ENCODE measurements at regions not wholly inside any gene's neighbourhood (a gene's known extent, or its start where the extent isn't known, plus 50 kb on each side); places are given as distances from the start of the nearest gene placed in this dataset.

DNA sequence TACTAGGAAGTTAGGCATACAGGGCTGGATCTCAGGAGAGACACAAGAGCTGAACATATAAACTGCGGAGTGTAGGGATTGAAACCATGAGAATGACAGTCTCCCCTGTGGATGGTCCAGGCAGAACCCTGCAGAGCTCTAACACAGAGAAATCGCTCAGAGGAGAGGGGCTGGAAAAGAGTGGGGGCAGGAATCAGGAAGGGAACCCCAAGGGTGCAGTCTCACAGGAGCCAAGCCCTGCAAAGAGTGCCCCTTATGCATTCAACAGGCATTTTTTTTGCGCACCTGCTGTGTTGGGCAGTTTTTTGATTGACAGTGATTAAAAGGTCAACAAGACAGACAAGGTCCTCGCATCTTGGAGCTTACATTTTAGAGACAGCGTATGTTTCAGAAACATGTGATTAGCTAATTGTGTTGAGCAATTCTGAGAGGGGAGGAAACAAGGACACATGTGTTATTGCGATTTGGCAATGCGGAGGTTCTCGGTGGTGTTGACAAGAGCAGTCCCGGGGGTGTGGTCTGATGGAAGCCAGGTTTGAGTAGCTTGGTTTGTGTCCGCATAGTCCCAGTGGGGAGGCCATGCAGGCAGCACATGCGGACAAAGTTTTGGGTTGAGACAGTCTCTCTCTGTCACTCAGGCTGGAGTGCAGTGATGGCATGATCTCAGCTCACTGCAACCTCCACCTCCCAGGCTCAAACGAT lies 182.6 kb upstream of the IRS2 start:
- Histone ChIP-seq H3K4me1 (no peaks in the 10 kb centered on the region), H3K36me3 (no peaks in the 10 kb centered on the region), H3K27ac (no peak overlapping the region), H3K9me3 (no peaks in the 10 kb centered on the region), H3K27me3 (no peaks in the 10 kb centered on the region), H3K4me3 (no peak overlapping the region)
- TF ChIP-seq, protein P1, sequence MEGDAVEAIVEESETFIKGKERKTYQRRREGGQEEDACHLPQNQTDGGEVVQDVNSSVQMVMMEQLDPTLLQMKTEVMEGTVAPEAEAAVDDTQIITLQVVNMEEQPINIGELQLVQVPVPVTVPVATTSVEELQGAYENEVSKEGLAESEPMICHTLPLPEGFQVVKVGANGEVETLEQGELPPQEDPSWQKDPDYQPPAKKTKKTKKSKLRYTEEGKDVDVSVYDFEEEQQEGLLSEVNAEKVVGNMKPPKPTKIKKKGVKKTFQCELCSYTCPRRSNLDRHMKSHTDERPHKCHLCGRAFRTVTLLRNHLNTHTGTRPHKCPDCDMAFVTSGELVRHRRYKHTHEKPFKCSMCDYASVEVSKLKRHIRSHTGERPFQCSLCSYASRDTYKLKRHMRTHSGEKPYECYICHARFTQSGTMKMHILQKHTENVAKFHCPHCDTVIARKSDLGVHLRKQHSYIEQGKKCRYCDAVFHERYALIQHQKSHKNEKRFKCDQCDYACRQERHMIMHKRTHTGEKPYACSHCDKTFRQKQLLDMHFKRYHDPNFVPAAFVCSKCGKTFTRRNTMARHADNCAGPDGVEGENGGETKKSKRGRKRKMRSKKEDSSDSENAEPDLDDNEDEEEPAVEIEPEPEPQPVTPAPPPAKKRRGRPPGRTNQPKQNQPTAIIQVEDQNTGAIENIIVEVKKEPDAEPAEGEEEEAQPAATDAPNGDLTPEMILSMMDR (IDR thresholded peaks at IDR 0.05): no peak
- no peak for TF ChIP-seq POLR2A (IDR thresholded peaks at IDR 0.05)
- intact Hi-C loops (cut with DNase I; ENCODE audit: low total_unique reads): no loop called here
- no peak for DNase-seq

DNA sequence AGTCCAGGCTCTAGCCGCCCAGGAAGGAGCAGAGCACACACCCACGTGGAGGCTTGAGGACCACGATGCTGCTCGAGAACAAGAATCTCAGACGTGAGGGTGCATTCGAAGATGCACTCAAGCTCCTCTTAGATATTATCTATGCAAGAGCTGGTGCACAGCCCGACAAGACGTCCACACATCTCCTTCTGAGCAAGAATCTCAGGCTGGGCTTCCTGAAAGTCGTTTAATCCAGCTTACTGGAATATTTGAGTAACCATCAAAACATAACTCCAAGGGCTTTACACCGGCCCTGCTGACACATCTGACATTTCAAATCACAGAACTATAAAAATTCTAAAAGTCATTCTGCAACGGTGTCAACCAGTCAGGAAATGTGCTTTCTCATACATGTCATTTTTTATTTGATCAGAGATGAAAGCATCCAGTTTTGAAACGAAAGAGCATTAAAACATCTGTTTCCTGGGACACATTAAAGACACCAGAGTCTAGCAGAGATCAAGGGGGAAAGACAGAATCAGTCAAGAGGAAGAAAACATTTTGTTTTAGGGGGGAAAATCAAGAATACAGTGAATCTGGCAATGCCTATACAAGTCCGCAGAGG lies 177.7 kb upstream of the IRS2 start:
- Histone ChIP-seq H3K27ac (no peak overlapping the region), H3K27me3 (no peaks in the 10 kb centered on the region), H3K9me3 (no peaks in the 10 kb centered on the region), H3K4me1 (no peaks in the 10 kb centered on the region), H3K36me3 (no peaks in the 10 kb centered on the region), H3K4me3 (no peak overlapping the region)
- intact Hi-C loops (cut with DNase I; ENCODE audit: low total_unique reads): no loop called here
- TF ChIP-seq, protein P1 (IDR thresholded peaks at IDR 0.05): no peak
- TF ChIP-seq POLR2A (IDR thresholded peaks at IDR 0.05): no peak
- DNase-seq: no peak

DNA sequence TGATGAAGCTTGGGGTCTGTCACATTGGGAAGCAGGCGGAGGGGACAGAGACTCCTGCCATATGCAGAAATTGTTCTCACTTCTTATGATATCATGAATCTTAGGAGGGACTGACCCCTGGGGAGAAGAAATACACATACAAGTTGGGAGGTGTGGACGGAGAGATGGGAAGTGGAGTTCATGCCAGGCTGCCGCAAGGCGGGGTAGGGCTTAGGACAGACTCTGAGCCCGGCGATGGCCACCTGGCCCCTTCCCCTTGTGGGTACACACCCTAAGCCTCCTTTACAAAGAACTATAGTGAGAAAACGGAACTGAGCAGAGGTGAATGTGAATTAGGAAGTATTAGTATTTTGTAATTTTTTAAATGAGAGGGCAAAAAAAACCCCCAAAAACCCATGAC lies 177.0 kb upstream of the IRS2 start:
- H3K4me3 ChIP-seq: no peak overlapping the region
- no peaks in the 10 kb centered on the region for H3K9me3 ChIP-seq
- H3K36me3 ChIP-seq: no peaks in the 10 kb centered on the region
- intact Hi-C loops (cut with DNase I; ENCODE audit: low total_unique reads): no loop called here
- TF ChIP-seq POLR2A (IDR thresholded peaks at IDR 0.05): no peak
- TF ChIP-seq, protein P1 (IDR thresholded peaks at IDR 0.05): no peak
- no peak overlapping the region for H3K27ac ChIP-seq
- no peak for DNase-seq
- H3K4me1 ChIP-seq: no peaks in the 10 kb centered on the region
- H3K27me3 ChIP-seq: no peaks in the 10 kb centered on the region

DNA sequence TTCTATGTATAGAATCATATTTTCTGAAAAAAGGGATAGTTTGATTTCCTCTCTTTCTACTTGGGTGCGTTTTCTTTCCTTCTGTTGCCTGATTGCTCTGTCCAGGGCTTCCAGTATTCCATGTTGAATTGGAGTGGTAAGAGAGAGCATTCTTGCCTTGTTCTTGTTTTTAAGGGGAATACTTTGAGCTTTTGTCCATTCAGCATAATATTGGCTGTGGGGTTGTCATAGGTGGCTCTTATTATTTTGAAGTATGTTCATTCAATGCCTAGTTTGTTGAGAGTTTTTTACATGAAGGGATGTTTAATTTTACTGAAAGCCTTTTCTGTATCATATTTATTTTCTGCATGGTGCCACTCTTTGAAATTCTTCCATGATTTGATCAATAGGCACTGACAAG lies 173.5 kb upstream of the IRS2 start:
- DNase-seq: no peak
- H3K4me3 ChIP-seq: no peak overlapping the region
- TF ChIP-seq, protein P1 (IDR thresholded peaks at IDR 0.05): no peak
- TF ChIP-seq POLR2A (IDR thresholded peaks at IDR 0.05): no peak
- H3K27me3 ChIP-seq: no peaks in the 10 kb centered on the region
- H3K36me3 ChIP-seq: no peaks in the 10 kb centered on the region
- no peaks in the 10 kb centered on the region for H3K9me3 ChIP-seq
- no peak overlapping the region for H3K27ac ChIP-seq
- intact Hi-C loops (cut with DNase I; ENCODE audit: low total_unique reads): no loop called here
- H3K4me1 ChIP-seq: no peaks in the 10 kb centered on the region

DNA sequence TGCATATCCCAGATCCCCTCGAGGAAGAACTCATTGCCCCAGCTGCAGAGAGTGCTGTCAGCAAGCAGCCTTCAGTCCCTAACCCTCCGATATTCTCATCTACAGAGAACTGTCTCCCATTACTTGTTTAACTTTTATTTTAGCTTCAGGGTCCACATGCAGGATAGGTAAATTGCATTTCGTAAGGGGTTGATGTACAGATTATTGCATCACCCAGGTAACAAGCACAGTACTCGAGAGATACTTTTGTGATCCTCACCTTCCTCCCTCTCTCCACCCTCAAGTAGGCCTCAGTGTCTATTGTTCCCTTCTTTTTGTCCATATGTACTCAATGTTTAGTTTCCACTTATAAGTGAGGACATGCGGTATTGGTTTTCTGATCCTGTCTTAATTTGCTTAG lies 171.5 kb upstream of the IRS2 start:
- Histone ChIP-seq H3K27me3 (no peaks in the 10 kb centered on the region), H3K9me3 (no peaks in the 10 kb centered on the region), H3K27ac (no peak overlapping the region), H3K4me1 (no peaks in the 10 kb centered on the region), H3K4me3 (no peak overlapping the region), H3K36me3 (no peaks in the 10 kb centered on the region)
- TF ChIP-seq POLR2A (IDR thresholded peaks at IDR 0.05): no peak
- TF ChIP-seq, protein P1 (IDR thresholded peaks at IDR 0.05): no peak
- intact Hi-C loops (cut with DNase I; ENCODE audit: low total_unique reads): no loop called here
- no peak for DNase-seq

Measured in uterus (tissue), 3 donors.